Left ventricle myocardium inferior (tissue), 1 donor: ENCODE measurements at regions not wholly inside any gene's neighbourhood (a gene's known extent, or its start where the extent isn't known, plus 50 kb on each side); places are given as distances from the start of the nearest gene placed in this dataset.

Experiments
- DNase-seq: peaks from one replicate; pipeline ENCODE4 v3.0.0-alpha.2; 2020
- H3K27ac ChIP-seq: fragments of 200-600 bp; replicated peaks from 2 replicates; pipeline ENCODE4 v1.8.0; 2021
- H3K27me3 ChIP-seq: fragments of 200-600 bp; 2 replicates; pipeline ENCODE4 v1.8.0; 2021; ENCODE audit warnings: low read depth
- H3K36me3 ChIP-seq: fragments of 200-600 bp; 2 replicates; pipeline ENCODE4 v1.8.0; 2021
- H3K4me1 ChIP-seq: fragments of 200-600 bp; 2 replicates; pipeline ENCODE4 v1.8.0; 2021
- H3K4me3 ChIP-seq: fragments of 200-600 bp; 2 replicates; pipeline ENCODE4 v1.8.0; 2021; ENCODE audit warnings: mild to moderate bottlenecking, moderate library complexity
- H3K9me3 ChIP-seq: fragments of 200-600 bp; replicated peaks from 2 replicates; pipeline ENCODE4 v1.8.0; 2021
- CTCF ChIP-seq: fragments of 200-600 bp; IDR thresholded peaks from 2 replicates; pipeline ENCODE4 v1.8.0; 2021; ENCODE audit warnings: antibody characterized with exemption, mild to moderate bottlenecking, borderline replicate concordance
- intact Hi-C: fragments of 100-400 bp; cut with micrococcal nuclease; formaldehyde crosslinking; loops from one replicate; pipeline ENCODE4 v1.11.0; 2022
- donor health status: DM: no; HTN: yes; CAD: no; lungs with severe emphysema.

- Histone ChIP-seq H3K27ac (no peak overlapping the region), H3K4me1 (no peaks in the 10 kb centered on the region), H3K36me3 (no peaks in the 10 kb centered on the region), H3K27me3 (peaks cover 5% of the 10 kb centered on the region), H3K9me3 (peaks cover 22% of the 10 kb centered on the region), H3K4me3 (no peak overlapping the region)
- no peak for TF ChIP-seq CTCF
- DNase-seq = no peak
- intact Hi-C loops = no loop called here
Observed at GRCh38 chr1:67897270-67897949, 64.1 kb upstream of the GNG12 start.

GRCh38 chr1:67896826-67897225, 63.6 kb upstream of the GNG12 start:
- H3K27me3 ChIP-seq = peaks cover 5% of the 10 kb centered on the region
- no peak for TF ChIP-seq CTCF
- H3K4me3 ChIP-seq = no peak overlapping the region
- H3K9me3 ChIP-seq = peaks cover 16% of the 10 kb centered on the region
- no peak for DNase-seq
- intact Hi-C loops = no loop called here
- H3K36me3 ChIP-seq = no peaks in the 10 kb centered on the region
- H3K4me1 ChIP-seq = no peaks in the 10 kb centered on the region
- H3K27ac ChIP-seq = no peak overlapping the region

DNA sequence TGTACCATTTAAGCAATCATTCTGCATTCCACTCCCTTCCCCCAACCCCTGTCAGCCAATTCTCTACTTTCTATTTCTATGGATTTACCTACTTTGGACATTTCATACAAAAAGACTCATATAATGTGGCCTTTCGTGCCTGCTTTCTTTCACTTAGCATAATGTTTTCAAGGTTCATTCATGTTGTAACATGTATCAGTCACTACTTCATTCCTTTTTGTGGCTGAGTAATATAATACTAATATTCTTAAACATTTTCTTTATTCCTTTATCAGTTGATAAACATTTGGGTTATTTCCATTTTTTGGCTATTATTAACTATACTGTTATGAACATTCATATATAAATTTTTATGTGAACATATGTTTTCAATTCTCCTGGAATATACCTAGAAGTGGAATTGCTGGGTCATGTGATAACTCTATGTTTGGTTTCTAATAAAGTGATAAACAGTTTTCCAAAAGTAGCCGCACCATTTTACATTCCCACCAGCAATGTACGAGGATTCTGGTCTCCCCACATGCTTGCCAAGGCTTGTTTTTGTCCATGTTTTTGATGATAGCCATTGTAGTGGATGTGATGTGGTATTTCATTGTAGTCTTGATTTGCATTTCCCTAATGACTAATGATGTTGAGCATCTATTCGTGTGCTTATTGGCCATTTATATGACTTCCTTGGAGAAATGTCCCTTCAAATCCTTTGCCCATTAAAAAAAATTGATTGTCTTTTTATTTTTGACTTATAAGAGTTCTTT, 61.9 kb upstream of the GNG12 start:
- TF ChIP-seq CTCF = no peak
- intact Hi-C loops = no loop called here
- DNase-seq = no peak
- H3K4me1 ChIP-seq = no peaks in the 10 kb centered on the region
- no peak overlapping the region for H3K4me3 ChIP-seq
- peaks cover 11% of the 10 kb centered on the region for H3K9me3 ChIP-seq
- H3K36me3 ChIP-seq = no peaks in the 10 kb centered on the region
- H3K27ac ChIP-seq = no peak overlapping the region
- peaks cover 5% of the 10 kb centered on the region for H3K27me3 ChIP-seq

GRCh38 chr1:67893126-67893495, 59.8 kb upstream of the GNG12 start:
- Histone ChIP-seq H3K4me3 (no peak overlapping the region), H3K27me3 (peaks cover 5% of the 10 kb centered on the region), H3K27ac (no peak overlapping the region), H3K9me3 (no peaks in the 10 kb centered on the region), H3K4me1 (no peaks in the 10 kb centered on the region), H3K36me3 (no peaks in the 10 kb centered on the region)
- DNase-seq = no peak
- intact Hi-C loops = no loop called here
- TF ChIP-seq CTCF = no peak

DNA sequence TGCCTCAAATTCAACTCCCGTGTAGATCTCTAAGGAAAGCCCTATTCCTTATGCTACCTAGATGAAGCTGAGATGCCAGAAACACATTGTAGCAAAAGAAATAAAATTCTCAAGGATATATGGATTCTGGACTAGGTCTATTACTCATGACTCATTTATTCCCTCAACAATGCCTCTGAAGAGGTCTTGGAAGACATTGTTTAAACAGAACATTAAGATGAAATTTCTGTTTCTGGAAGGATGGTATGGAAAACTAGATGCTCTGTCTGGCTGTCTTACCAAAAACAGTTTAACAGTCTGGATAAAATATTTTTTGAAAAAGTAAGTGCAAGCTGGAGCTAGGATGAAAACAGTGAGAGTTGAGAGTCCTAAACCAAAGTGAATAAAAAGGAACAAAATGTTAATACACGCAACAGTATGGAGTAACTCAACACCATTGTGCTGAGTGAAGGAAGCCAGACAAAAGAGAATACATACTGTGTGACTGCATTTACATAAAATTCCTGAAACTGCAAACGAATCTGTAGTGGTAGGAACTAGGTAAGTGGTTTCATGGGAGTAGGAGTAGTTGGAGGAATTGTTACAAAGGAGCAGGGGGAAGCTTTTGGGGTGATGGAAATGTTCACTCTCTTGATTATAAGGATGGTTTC, 59.3 kb upstream of the GNG12 start:
- Histone ChIP-seq H3K27ac (no peak overlapping the region), H3K4me1 (no peaks in the 10 kb centered on the region), H3K27me3 (peaks cover 5% of the 10 kb centered on the region), H3K4me3 (no peak overlapping the region), H3K36me3 (no peaks in the 10 kb centered on the region), H3K9me3 (no peaks in the 10 kb centered on the region)
- intact Hi-C loops = no loop called here
- no peak for TF ChIP-seq CTCF
- no peak for DNase-seq
